CD4-positive, alpha-beta T cell (primary cell): ENCODE measurements at regions not wholly inside any gene's neighbourhood (a gene's known extent, or its start where the extent isn't known, plus 50 kb on each side); places are given as distances from the start of the nearest gene placed in this dataset.

Experiments
- ATAC-seq: fragments of 200-7000 bp; cut with Tn5 transposase; one replicate; pipeline ENCODE4 v1.10.0; 2022; ENCODE audit warnings: mild to moderate bottlenecking; ENCODE audit not compliant: poor library complexity
- CTCF ChIA-PET: fragments of 350-600 bp; sonication (Branson Sonifier 250); formaldehyde crosslinking; loops from one replicate; lab custom pipeline; 2021; ENCODE audit warnings: antibody characterized with exemption, inconsistent platforms; lab: Charles Lee
- POLR2A ChIA-PET: fragments of 350-600 bp; sonication (Branson Sonifier 250); formaldehyde crosslinking; loops from one replicate; lab custom pipeline; 2021; ENCODE audit warnings: antibody characterized with exemption, inconsistent platforms; lab: Charles Lee
- DNase-seq, 14 experiments: peaks; one replicate each; pipeline ENCODE4 v3.0.0-alpha.2; 2013 to 2020; ENCODE audit warnings: mixed read lengths in 2 of 14
- H3K27ac ChIP-seq, 2 donors: one replicate each; pipeline versions ENCODE4 v1.5.1 to v1.7.0; 2013; ENCODE audit warnings: low read length in 2 of 2, low read depth in 1 of 2, mild to moderate bottlenecking in 1 of 2
- H3K27me3 ChIP-seq, 2 experiments: 1 replicate in 1 of 2; 2 replicates in 1 of 2; pipeline versions ENCODE4 v1.6.1 to v1.7.0; 2013; ENCODE audit warnings: low read length in 2 of 2, control low read depth in 1 of 2, mild to moderate bottlenecking in 1 of 2, moderate library complexity in 1 of 2; ENCODE audit not compliant: insufficient read depth in 2 of 2, control insufficient read depth in 1 of 2
- H3K36me3 ChIP-seq: one replicate; pipeline ENCODE4 v1.6.1; 2013; ENCODE audit warnings: low read length, control low read depth; ENCODE audit not compliant: insufficient read depth
- H3K4me1 ChIP-seq: one replicate; pipeline ENCODE4 v1.6.1; 2013; ENCODE audit warnings: low read length, control low read depth; ENCODE audit not compliant: insufficient read depth
- H3K4me3 ChIP-seq: one replicate; pipeline ENCODE4 v1.5.1; 2013; ENCODE audit warnings: mild to moderate bottlenecking, low read length, moderate library complexity
- H3K9me3 ChIP-seq, 2 experiments: 1 replicate in 1 of 2; 2 replicates in 1 of 2; pipeline versions ENCODE4 v1.6.1 to v1.7.0; 2013; ENCODE audit warnings: low read length in 2 of 2, mild to moderate bottlenecking in 2 of 2, control low read depth in 1 of 2, moderate library complexity in 1 of 2; ENCODE audit not compliant: control insufficient read depth in 1 of 2, insufficient read depth in 1 of 2
- H3K27ac Mint-ChIP-seq: one replicate; pipeline ENCODE4 v1.8.0; 2020; ENCODE audit warnings: mixed read lengths
- H3K27me3 Mint-ChIP-seq: one replicate; pipeline ENCODE4 v1.8.0; 2021; ENCODE audit warnings: mixed read lengths
- H3K36me3 Mint-ChIP-seq: one replicate; pipeline ENCODE4 v1.8.0; 2021; ENCODE audit warnings: low read depth, mixed read lengths
- H3K4me1 Mint-ChIP-seq: one replicate; pipeline ENCODE4 v1.8.0; 2021; ENCODE audit warnings: low read depth, mixed read lengths
- H3K4me3 Mint-ChIP-seq: one replicate; pipeline ENCODE4 v1.8.0; 2020; ENCODE audit warnings: mild to moderate bottlenecking, mixed read lengths
- H3K9me3 Mint-ChIP-seq: one replicate; pipeline ENCODE4 v1.8.0; 2020; ENCODE audit warnings: mixed read lengths
- CTCF ChIP-seq: fragments of 200-600 bp; IDR thresholded peaks from one replicate; pipeline ENCODE4 v1.8.0; 2022; ENCODE audit warnings: antibody characterized with exemption, mild to moderate bottlenecking
- intact Hi-C, 2 experiments: fragments of 100-400 bp; cut with DNase I in 1 of 2; cut with micrococcal nuclease in 1 of 2; formaldehyde crosslinking; loops; one replicate each; pipeline versions ENCODE4 v1.15.1 to v1.9.0; 2023 to 2025; cut with DNase I, micrococcal nuclease

GRCh38 chr13:86795858-86796257, 875.3 kb upstream of the SLITRK5 start:
- no peak for DNase-seq

DNA sequence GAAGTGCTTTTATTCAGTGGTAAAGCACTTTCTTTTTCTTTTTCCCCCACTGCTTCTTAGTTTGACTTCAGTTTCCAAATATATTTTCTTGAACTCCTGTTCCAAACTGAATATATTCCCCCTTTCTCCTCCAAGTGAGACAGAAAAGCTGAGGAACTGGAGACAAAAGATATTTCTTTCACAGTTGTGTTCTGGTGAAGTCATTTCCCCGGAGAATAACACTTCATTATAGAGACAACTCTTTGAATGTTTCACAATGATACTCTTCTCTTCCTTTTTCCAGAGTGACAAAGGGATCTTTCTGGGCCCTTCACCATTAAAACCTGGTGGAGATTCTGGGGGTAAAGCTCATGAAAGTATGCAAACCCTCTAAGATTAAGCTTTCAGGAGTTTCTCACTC, 860.8 kb upstream of the SLITRK5 start:
- Histone ChIP-seq H3K4me1 (no peaks in the 10 kb centered on the region), H3K27ac (no peak overlapping the region), H3K27me3 (no peaks in the 10 kb centered on the region), H3K9me3 (no peaks in the 10 kb centered on the region), H3K4me3 (no peak overlapping the region), H3K36me3 (no peaks in the 10 kb centered on the region)
- intact Hi-C loops, result no loop called here
- ChIA-PET CTCF (no interaction called here), POLR2A (no interaction called here)
- no peak for TF ChIP-seq CTCF
- Mint-ChIP-seq H3K27me3 (no peaks in the 10 kb centered on the region), H3K4me3 (no peak overlapping the region), H3K4me1 (no peaks in the 10 kb centered on the region), H3K27ac (no peak overlapping the region), H3K9me3 (no peaks in the 10 kb centered on the region), H3K36me3 (no peaks in the 10 kb centered on the region)
- DNase-seq (no peak), ATAC-seq (no peak)

More at GRCh38 chr13:86795858-86796257, 875.3 kb upstream of the SLITRK5 start:
- Mint-ChIP-seq H3K36me3 (no peaks in the 10 kb centered on the region), H3K4me3 (no peak overlapping the region), H3K27me3 (no peaks in the 10 kb centered on the region), H3K4me1 (no peaks in the 10 kb centered on the region), H3K9me3 (peaks cover 5% of the 10 kb centered on the region), H3K27ac (no peak overlapping the region)
- POLR2A ChIA-PET, result no interaction called here
- no peak for ATAC-seq
- H3K4me1 ChIP-seq, result no peaks in the 10 kb centered on the region
- no peaks in the 10 kb centered on the region for H3K27me3 ChIP-seq
- intact Hi-C loops, result no loop called here
- CTCF ChIA-PET, result no interaction called here
- no peak overlapping the region for H3K4me3 ChIP-seq
- no peak overlapping the region for H3K27ac ChIP-seq
- no peaks in the 10 kb centered on the region for H3K36me3 ChIP-seq
- TF ChIP-seq CTCF, result no peak
- peaks cover 9 to 17% of the 10 kb centered on the region in 2 experiments for H3K9me3 ChIP-seq

- H3K4me3 ChIP-seq, result no peak overlapping the region
- no peaks in the 10 kb centered on the region for H3K27me3 Mint-ChIP-seq
- intact Hi-C loops, result no loop called here
- ChIA-PET POLR2A (no interaction called here), CTCF (no interaction called here)
- H3K4me1 ChIP-seq, result no peaks in the 10 kb centered on the region
- H3K4me1 Mint-ChIP-seq, result no peaks in the 10 kb centered on the region
- DNase-seq (no peak), ATAC-seq (no peak)
- no peak overlapping the region for H3K27ac Mint-ChIP-seq
- H3K4me3 Mint-ChIP-seq, result no peak overlapping the region
- no peaks in the 10 kb centered on the region for H3K9me3 Mint-ChIP-seq
- no peak overlapping the region for H3K27ac ChIP-seq
- H3K9me3 ChIP-seq, result no peaks in the 10 kb centered on the region
- H3K36me3 Mint-ChIP-seq, result no peaks in the 10 kb centered on the region
- no peaks in the 10 kb centered on the region for H3K36me3 ChIP-seq
- TF ChIP-seq CTCF, result no peak
- no peaks in the 10 kb centered on the region for H3K27me3 ChIP-seq
Measured at GRCh38 chr13:86813198-86813597, 858.0 kb upstream of the SLITRK5 start.
